GM19468 (cell line): ENCODE measurements at regions not wholly inside any gene's neighbourhood (a gene's known extent, or its start where the extent isn't known, plus 50 kb on each side); places are given as distances from the start of the nearest gene placed in this dataset.

Experiments
- ATAC-seq: cut with Tn5 transposase; IDR thresholded peaks from one replicate; pipeline ENCODE4 v1.9.1; 2021; ENCODE audit warnings: mild to moderate bottlenecking, moderate library complexity, moderate number of reproducible peaks; ENCODE audit not compliant: unreplicated experiment; ENCODE audit errors: extremely low read depth

DNA sequence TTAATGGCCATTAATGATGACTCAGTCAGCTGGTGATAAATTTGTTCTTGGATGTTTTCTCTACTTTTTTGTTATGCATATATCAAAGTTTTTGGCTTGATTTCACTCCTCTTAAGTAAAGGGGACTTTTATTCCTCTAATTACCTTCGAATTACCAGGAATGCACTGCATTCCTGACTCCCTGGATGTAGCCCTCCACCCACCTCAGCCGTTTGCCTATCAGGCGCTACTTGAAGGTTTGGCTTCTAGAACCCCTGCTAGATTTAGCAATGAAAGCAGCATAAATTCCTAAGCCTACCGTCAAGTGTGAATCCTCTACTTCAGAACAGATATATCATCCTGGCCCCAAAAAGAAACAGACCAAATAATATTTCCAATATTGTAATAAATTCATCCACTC lies 387.8 kb upstream of the ADGRL2 start:
- ATAC-seq = no peak

DNA sequence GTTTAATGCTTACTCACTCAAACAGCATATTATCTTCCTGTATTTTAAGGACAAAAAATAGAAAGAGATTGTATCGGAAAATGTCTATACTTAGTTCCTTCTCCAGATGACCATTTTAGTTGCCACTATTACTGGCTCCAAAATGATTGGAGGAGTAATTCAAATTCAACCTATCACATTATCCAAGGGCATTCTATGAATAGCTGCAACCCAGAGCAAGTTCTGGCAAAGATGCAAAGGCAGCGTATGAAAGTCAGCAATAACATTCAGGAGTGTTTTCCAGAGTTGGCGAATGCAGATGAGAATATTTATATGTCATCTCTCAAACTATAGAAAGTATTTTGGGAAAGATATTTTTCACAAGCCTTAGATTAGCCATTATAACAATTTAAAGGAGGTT lies 389.8 kb upstream of the ADGRL2 start:
- ATAC-seq = no peak

DNA sequence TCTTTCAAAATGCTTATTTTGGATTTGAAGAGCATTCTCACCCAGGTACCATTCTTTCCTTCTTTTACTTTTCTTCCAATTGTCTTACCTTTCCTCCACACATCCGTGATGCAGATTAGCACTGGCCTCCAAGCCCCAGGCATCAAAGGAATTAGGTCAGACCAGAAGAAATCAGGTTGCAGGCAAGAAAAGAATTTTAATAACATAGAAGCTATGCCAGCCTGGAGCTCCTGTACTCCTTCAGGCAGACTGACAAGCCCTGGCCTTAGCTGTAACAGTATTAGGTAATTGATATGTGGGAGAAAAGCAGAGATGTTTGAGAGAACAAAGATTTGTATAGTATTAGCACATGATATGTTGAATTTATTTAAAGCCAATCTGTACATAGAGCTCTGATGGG lies 390.4 kb upstream of the ADGRL2 start:
- no peak for ATAC-seq

DNA sequence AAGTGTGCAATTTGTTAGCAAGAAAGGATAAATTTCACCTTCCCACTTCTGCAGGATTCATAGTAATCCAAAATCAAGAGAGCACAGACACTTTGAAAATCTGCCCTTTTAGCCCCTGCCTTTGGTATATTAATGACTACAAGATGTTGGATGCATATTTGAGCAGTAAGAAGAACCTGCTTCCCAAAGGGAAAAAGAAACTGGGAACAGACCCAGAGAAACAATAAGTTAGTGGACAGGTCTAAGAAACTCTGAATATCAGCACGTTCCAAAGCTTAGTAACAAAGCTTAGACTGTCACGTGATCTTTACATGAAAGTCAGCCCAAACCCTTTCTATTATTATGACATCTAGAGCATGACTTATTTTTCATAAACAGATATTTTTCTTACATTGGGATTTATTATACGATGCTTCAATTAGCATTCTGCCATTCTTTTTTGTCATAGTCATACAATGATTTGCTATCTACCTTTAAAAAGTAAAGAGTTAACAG lies 390.9 kb upstream of the ADGRL2 start:
- ATAC-seq = no peak

DNA sequence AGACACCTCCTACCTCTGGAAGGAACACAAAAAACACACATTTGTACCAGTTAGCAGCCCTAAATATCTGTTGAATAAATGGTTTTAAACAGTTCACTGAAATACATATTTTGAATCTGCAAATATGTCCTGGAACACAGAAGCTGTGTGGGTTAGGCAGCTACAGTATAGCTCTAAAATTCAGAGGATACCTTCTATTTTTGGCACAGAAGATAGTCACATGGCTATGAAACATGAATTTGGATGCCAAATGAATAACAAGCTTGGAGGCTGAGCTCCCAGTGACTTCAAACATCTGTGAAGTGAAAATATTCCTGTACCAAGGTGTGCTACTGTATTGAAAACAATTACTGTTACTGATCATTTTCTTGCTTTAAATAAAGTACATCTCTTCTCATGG lies 391.5 kb upstream of the ADGRL2 start:
- ATAC-seq = no peak

DNA sequence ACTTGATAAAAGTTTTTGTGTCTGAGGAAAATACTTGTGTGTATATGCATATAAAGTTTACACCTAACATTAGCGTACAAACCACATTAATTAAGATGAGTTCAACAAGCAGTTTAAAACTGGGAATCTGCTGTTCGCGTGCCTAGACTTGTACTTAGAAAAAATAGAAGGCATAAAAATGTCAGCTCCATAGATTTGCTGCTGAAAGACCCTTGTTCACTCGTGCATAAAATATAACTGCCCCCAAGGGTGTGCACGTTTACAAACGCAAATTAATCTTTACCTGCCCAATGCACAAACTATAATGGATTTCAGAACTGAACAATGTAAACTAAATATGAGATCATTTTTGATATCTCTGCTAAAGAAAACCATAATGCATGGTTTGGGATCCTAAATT lies 392.3 kb upstream of the ADGRL2 start:
- no peak for ATAC-seq

DNA sequence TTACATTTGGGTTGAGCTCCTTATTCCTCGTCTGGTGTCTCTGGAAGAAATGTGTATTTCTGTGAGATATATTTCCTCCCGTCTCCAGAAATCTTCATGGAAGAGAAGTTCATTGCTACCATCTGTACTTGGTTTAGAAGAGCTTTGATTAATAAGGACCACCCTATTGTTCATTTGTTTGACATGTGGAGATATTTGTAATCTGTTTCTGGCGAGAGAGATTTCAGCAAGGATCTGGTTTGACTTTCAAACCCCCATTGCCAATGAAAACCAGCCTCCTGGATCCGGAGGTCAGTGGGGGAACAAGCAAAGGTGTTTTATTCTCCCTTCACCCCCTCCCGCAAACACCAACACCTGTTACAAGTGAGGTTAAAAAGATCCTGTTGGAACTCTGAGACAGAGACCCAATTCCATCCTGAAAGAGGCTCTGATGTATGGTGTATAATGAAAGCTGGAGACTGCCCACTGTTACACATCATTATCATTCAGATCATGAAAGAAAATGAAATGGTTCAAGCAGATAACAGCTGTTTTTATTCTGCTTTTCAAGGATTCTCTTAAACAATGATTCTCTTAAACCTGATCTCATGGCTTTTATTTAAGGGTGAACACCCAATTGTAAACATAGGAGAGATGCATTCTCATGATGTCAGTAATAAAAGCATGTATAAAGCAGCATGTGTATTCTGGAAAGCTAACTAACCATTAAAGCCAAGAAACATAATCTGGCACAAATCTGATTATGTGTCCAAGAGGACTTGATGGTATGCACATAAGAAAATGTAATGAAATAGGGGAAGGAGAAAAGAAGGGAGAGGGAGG lies 393.5 kb upstream of the ADGRL2 start:
- ATAC-seq = no peak

DNA sequence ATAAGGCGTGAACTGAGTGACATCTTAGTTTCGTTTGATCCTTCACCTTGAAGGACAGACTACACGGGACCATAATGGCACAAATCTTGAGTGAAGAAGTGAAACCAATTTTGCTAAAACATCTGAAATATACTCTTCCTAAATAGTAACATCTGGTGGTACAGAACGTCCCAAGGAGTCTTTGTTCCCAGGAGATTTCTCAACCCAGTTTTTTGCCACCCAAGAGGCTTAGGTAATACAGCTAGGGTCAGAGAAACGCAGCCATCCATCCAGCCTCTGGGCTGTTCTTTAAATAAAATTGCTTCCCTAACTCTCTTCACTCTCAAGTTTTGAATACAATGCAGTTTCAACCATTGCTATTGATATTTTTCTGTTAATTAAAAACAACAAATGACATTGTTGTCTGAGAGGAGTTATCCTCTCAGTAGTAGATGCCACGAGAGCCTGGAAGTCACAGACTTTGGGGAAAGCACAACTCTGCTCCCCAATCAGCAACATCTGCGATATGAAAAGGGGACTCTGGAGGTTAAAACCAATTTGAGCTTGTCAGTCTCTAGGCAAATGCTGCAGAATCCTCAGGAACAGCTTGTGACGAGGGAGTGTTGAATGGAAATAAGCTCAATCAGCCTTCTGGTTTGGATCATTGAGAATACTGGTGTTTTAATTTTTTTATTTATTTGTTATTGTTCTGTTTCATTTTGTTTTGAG lies 394.3 kb upstream of the ADGRL2 start:
- no peak for ATAC-seq

DNA sequence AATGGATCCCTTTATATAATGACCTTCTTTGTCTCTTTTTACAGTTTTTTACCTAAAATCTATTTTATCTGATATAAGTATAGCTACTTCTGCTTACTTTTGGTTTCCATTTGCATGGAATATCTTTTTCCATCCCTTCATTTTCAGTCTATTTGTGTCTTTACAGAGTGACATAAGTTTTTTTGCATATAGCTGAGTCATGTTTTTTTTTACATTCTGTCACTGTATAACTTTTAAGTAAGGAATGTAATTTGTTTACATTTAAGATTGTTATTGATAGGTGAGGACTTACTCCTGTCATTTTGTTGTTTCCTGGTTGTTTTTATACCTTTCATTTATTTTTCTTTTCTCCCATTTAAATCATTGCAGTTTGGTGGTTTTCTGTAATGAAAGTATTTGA lies 402.7 kb upstream of the ADGRL2 start:
- ATAC-seq = no peak

DNA sequence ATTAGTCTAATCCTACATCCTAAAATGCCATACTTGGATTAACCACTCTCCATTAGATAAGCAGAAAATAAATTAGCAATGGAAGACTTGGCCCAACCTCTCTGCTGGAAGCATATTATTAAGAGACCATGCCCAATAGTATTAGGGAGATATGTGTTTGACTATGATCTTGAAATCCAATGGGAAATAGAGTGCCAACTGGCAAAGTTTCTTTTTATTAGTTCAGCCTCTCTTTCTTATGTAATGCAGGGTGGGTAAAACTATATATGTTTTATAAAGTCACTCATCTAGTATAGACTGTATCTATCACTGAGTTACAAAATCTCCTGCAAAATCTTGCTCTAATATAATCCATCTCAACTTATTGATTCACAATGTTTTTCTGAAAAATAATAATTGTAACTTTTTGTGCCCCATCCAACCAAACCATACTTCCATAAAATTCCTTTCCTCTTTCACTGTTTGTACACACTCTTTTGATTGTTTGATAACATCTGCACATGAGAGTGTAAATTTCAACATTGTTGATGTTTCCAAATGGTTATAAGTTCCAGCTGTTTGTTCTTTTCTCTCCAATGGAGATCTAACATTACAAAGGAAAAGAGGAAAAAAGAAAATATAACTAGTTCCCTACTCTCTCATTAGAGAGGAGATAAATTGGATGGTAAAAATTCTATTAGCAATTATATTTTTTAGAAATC lies 408.1 kb upstream of the ADGRL2 start:
- no peak for ATAC-seq

DNA sequence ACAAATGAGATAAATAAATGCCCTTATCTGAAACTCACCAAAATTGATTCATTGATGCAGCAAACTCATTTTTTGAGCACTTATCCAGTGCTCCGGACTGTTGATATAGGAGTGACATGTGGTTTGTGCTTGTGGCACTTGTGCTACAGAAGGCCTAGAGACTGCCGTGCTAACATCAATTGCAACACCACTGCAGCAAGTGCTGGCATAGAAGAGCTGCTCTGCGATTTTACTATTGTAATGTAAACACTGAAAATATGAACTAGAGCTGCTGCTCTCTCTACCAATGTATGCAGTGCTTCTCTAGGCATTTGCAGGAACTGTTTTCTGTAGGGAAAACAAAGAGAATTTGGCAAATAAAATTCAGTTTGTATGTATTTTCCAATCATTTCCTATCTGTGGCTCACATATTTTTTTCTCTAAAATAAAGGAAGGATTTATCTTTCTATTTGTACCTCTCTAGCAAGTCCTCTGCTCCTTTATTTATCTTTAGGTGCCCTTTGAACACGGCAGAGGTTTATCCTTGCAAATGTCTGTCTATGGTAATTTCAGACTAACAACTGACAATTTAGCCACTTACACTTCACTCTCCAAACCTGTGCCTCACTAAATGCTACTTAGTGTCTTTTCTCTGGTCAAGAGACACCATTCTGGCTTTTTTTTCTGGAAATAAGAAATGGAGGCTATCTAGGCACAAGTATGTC lies 409.5 kb upstream of the ADGRL2 start:
- no peak for ATAC-seq

DNA sequence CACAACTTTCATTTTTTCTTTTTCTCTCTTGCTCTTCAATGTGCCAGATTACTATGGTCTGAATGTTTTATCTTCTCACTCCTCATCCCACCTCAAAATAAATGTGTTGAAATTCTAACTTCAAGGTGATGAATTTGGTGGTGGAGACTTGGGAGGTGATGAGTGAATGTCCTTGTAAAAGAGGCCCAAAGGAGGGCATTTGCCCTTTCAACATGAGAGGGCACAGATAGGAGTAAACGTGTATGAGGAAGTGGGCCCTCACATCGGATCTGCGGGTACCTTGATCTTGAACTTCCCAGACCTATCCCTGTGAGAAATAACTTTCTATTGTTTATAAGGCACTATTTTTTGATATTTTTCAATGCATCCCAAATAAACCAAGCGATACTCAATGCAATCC lies 412.3 kb upstream of the ADGRL2 start:
- no peak for ATAC-seq

DNA sequence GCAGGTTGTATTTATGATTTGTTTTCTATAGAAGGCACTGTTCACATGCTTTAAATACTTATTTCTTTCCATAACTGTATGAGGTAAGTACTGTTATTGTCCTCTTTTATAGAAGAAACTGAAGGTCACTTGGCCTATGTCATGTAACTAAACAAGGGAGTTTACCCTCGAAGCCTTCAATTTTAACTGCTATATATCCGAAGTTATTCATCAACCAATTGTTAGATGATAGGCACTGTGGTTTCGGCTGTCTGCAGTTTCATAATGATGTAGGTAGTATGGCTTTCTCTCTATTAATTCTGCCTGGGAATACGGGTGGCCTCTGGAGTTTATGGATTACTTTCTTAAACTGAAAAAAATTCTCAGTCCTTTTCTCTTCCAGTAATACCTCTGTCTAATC lies 413.3 kb upstream of the ADGRL2 start:
- no peak for ATAC-seq

DNA sequence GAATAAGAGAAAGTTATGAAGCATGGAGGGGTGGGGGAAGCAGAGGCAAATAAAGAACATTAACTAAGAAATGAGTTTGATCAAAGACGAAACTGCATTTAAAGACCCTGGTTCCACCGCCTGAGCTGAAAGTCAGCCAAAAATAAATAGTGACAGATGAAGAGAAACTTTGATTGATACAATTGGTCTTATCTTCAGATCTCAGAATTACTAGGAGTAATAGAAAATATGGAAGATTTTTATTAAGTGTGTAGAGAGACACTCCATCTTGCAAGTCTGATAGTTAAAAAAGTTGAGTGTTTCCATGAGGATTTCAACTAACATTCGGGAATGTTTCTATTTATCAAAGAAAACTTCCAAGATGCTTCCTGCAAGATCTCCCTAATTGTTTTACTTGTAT lies 418.2 kb upstream of the ADGRL2 start:
- ATAC-seq = no peak

DNA sequence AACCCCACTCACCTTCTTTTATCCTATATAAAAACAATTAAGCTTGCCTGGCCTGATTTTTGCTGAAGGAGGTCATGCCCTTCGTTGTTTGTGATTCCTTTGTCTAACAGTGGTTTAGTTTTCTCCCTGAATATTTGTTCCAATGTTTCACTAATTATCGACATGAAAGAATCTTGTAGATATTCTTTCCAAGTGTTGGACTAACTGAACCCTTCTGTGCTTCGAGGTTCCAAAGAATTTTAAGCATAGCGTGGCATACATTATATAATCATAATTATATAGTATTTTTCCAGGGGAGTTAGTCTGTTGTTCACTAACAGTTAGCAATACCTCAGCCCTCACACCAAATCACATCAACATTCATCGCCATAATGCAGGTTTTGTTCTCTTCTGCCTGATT lies 418.9 kb upstream of the ADGRL2 start:
- no peak for ATAC-seq

DNA sequence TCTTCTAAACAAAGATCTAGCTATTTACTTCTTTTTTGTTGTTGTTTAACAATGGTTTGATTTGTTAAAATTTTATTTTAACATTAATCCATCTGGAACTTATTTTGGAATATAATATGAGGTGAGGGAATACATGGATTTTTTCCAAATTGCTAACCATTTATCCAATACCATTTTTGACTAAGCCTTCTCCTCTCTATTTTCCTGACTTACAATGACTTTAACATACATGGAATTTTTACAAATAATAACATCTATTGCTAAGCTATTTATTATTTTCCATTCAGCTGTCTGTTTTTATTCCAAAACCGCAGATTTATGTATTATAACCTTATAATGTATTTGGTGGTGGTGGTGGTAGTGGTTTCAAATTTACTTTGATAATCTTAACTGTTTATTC lies 420.3 kb upstream of the ADGRL2 start:
- ATAC-seq = no peak

DNA sequence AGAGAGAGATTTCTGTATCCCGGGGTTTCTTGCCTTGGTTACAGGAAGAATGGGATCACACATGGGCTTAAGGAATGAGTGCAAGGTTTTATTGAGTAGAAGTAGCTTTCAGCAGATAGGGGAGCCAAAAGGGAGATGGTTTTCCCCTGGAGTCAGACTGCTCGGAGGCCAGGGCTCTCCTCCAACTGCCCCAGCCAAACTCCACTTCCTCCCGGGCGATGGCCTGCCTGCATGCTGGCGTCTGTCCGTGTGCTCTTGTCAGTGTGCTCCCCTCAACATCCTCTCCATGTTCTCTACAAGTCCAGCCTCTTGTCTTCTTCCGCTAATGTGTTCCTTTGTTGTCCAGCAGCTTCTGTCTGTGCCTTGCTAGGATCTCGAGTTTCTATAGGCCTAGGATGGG lies 421.3 kb upstream of the ADGRL2 start:
- no peak for ATAC-seq

DNA sequence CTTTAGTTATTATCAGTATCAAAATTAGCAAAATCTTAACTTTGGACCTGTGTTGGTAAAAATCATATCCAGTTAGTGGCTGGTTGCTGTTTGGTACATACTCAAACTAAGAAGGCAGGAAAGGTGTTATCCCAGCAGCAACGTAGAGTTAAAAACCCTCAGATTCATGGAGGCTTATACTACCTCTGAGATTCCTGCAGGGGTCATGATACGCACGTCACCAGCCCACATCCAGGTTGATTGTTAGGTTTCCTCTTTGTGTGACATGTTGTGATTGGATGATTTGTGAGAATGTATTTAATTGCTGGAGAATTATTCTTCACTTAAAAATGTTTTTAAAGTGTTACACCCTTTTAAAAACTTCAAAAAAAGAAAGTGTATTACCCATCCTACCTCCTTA lies 423.3 kb upstream of the ADGRL2 start:
- no peak for ATAC-seq

DNA sequence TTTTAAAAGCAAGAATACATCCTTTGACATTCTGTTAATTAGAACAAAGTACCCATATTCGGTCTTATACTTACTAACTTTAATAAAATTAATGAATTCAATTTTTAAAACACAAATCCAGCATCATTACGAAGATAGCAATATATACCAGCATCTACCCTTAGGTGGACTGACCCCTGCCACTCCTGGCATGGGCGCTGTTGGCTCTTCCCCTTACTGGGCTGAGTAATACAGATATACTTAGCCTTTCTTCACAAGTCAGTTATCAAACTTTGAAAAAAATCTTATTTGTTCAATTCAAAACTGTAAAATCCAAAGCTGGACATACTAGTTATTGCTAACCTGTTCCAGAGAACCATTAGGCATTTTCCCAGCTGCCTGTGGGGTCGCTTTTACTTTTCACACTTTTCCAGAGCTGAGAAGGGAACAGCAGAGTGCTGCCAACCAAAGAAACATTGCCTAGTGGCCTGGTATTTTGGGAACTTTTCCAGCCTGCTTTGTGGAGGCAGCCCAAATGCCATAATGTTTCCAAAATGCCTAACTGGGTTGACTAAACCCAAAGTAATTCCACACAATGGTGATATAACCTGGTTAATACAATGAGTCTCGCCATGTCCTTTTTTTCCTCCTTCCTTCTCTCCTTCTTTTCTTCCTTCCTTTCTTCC lies 424.7 kb upstream of the ADGRL2 start:
- no peak for ATAC-seq

DNA sequence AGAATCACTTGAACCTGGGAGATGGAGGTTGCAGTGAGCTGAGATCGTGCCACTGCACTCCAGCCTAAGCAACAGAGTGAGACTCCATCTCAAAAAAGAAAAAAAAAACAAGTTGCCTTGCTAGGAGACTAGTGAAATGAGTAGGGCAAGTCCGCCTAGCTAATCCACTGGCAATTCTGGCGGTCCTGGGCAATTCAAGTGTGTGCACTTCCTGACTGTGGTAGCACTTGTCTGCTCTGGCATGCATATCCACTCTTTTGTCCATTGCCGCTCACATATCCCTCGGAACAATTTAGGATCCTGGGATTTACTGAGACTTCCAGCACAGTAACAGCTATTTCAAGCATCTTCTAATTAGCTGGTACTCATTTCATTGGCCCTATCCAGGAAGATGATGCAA lies 426.3 kb upstream of the ADGRL2 start:
- ATAC-seq = no peak
